HG02571 (cell line): ENCODE measurements at regions not wholly inside any gene's neighbourhood (a gene's known extent, or its start where the extent isn't known, plus 50 kb on each side); places are given as distances from the start of the nearest gene placed in this dataset.
"Not testable (repeated sequence)": the region's sequence is repeated elsewhere in the genome, so short reads cannot be mapped to it uniquely, and the experiment has no call there.

Source experiments
- ATAC-seq: cut with Tn5 transposase; IDR thresholded peaks from one replicate; pipeline ENCODE4 v1.9.1; 2021; ENCODE audit warnings: mild to moderate bottlenecking, moderate library complexity; ENCODE audit not compliant: unreplicated experiment

GRCh38 chr22:48490500-48491411, 1336.9 kb downstream of the BRD1 start:
- ATAC-seq, result no peak

GRCh38 chr22:48489551-48490499, 1337.8 kb downstream of the BRD1 start:
- no peak for ATAC-seq

- no peak for ATAC-seq
These were observed 1338.8 kb downstream of the BRD1 start for GRCh38 chr22:48488611-48489511.

- ATAC-seq, result no peak
These were observed 1339.5 kb downstream of the BRD1 start for GRCh38 chr22:48488149-48488551.

- no peak for ATAC-seq
These were observed 1341.1 kb downstream of the BRD1 start for GRCh38 chr22:48486558-48486957.

- ATAC-seq, result no peak
These were observed 1341.5 kb downstream of the BRD1 start for GRCh38 chr22:48486134-48486532.

GRCh38 chr22:48485149-48486133, 1342.2 kb downstream of the BRD1 start:
- ATAC-seq, result no peak

GRCh38 chr22:48483764-48484528, 1343.7 kb downstream of the BRD1 start:
- no peak for ATAC-seq

GRCh38 chr22:48482771-48483170, 1344.9 kb downstream of the BRD1 start:
- no peak for ATAC-seq

- not testable (repeated sequence) for ATAC-seq
These were observed 1345.5 kb downstream of the BRD1 start for GRCh38 chr22:48482198-48482597.

- ATAC-seq, result no peak
These were observed 1345.9 kb downstream of the BRD1 start for GRCh38 chr22:48481748-48482147.

- ATAC-seq, result no peak
These were observed 1349.0 kb downstream of the BRD1 start for GRCh38 chr22:48478529-48479265.

GRCh38 chr22:48478124-48478523, 1349.5 kb downstream of the BRD1 start:
- no peak for ATAC-seq

GRCh38 chr22:48477031-48477721, 1350.5 kb downstream of the BRD1 start:
- no peak for ATAC-seq

- ATAC-seq, result no peak
These were observed 1351.1 kb downstream of the BRD1 start for GRCh38 chr22:48476577-48476976.

- no peak for ATAC-seq
These were observed 1351.9 kb downstream of the BRD1 start for GRCh38 chr22:48475661-48476345.

GRCh38 chr22:48474881-48475280, 1352.8 kb downstream of the BRD1 start:
- no peak for ATAC-seq
